DND-41 (cell line): ENCODE measurements at regions not wholly inside any gene's neighbourhood (a gene's known extent, or its start where the extent isn't known, plus 50 kb on each side); places are given as distances from the start of the nearest gene placed in this dataset.

ENCODE experiments used
- EZH2 ChIP-seq: IDR thresholded peaks from 3 replicates; pipeline ENCODE4 v1.6.1; 2012; ENCODE audit warnings: borderline replicate concordance, low read depth, mild to moderate bottlenecking, moderate library complexity, low read length, inconsistent platforms; ENCODE audit not compliant: severe bottlenecking
- TF ChIP-seq, protein P1 (sequence below): IDR thresholded peaks from 2 replicates; pipeline ENCODE4 v1.5.1; 2012; ENCODE audit warnings: borderline replicate concordance, low read length, moderate library complexity, mild to moderate bottlenecking; ENCODE audit not compliant: poor library complexity, severe bottlenecking; ENCODE audit errors: extremely low read depth

DNA sequence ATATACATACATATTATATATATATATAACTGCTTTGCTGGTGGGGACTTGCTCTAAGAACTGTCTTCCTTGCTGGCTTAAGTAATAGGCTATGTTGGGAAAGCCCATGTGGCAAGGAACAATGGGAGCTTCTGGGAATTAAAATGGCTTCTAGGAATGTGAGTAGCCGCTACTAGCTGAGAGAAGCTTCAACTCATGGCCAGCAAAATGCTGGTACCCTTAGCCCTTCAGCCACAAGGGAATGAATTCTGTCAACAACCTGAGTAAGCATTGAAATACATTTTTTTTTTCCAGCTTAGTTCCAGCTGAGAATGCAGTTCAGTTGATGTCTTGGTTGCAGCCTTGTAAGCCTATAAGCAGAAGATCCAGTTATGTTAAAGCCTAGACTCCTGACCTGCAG, 911.7 kb upstream of the MAP3K7 start:
- TF ChIP-seq, protein P1, sequence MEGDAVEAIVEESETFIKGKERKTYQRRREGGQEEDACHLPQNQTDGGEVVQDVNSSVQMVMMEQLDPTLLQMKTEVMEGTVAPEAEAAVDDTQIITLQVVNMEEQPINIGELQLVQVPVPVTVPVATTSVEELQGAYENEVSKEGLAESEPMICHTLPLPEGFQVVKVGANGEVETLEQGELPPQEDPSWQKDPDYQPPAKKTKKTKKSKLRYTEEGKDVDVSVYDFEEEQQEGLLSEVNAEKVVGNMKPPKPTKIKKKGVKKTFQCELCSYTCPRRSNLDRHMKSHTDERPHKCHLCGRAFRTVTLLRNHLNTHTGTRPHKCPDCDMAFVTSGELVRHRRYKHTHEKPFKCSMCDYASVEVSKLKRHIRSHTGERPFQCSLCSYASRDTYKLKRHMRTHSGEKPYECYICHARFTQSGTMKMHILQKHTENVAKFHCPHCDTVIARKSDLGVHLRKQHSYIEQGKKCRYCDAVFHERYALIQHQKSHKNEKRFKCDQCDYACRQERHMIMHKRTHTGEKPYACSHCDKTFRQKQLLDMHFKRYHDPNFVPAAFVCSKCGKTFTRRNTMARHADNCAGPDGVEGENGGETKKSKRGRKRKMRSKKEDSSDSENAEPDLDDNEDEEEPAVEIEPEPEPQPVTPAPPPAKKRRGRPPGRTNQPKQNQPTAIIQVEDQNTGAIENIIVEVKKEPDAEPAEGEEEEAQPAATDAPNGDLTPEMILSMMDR: no peak
- TF ChIP-seq EZH2: no peak
